ENCODE measurements at regions not wholly inside any gene's neighbourhood (a gene's known extent, or its start where the extent isn't known, plus 50 kb on each side); places are given as distances from the start of the nearest gene placed in this dataset.

DNA sequence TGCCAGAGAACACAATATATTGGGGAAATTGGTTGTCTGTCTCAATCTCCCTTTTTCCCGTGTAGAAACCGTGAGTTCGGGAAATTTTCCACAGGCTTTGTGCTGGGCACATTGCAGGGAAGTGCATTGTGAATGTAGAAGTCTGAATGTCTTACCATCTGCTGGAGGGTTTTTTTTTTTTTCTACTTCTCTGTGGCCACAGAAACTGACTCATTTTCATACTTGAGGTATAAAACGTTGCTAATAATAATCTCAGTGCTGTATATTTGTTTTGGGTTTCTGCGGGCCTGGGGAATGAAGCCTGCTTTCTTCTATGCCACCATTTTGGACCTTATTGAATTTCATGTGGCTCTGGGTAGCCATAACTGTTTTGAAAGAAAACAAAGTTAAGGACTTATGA, 1001.2 kb downstream of the STIM2 start:
- TF ChIP-seq EZH2phosphoT487 (IDR thresholded peaks at IDR 0.05; ENCODE audit: unreplicated experiment) (no peak), POLR2AphosphoS5 (IDR thresholded peaks at IDR 0.05; ENCODE audit: low read depth) (no peak), JUNB (IDR thresholded peaks at IDR 0.05; ENCODE audit: unreplicated experiment) (no peak), EZH2 (IDR thresholded peaks at IDR 0.05; ENCODE audit: low read depth, unreplicated experiment) (no peak)
- TF ChIP-seq, protein P1, sequence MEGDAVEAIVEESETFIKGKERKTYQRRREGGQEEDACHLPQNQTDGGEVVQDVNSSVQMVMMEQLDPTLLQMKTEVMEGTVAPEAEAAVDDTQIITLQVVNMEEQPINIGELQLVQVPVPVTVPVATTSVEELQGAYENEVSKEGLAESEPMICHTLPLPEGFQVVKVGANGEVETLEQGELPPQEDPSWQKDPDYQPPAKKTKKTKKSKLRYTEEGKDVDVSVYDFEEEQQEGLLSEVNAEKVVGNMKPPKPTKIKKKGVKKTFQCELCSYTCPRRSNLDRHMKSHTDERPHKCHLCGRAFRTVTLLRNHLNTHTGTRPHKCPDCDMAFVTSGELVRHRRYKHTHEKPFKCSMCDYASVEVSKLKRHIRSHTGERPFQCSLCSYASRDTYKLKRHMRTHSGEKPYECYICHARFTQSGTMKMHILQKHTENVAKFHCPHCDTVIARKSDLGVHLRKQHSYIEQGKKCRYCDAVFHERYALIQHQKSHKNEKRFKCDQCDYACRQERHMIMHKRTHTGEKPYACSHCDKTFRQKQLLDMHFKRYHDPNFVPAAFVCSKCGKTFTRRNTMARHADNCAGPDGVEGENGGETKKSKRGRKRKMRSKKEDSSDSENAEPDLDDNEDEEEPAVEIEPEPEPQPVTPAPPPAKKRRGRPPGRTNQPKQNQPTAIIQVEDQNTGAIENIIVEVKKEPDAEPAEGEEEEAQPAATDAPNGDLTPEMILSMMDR (conservative IDR thresholded peaks at IDR 0.05; ENCODE audit: low read depth in 2 of 2): no peak
- TF ChIP-seq, protein P2, sequence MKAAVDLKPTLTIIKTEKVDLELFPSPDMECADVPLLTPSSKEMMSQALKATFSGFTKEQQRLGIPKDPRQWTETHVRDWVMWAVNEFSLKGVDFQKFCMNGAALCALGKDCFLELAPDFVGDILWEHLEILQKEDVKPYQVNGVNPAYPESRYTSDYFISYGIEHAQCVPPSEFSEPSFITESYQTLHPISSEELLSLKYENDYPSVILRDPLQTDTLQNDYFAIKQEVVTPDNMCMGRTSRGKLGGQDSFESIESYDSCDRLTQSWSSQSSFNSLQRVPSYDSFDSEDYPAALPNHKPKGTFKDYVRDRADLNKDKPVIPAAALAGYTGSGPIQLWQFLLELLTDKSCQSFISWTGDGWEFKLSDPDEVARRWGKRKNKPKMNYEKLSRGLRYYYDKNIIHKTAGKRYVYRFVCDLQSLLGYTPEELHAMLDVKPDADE (IDR thresholded peaks at IDR 0.05): no peak
